IPS-18c (cell line): ENCODE measurements at regions not wholly inside any gene's neighbourhood (a gene's known extent, or its start where the extent isn't known, plus 50 kb on each side); places are given as distances from the start of the nearest gene placed in this dataset.
"Not testable (repeated sequence)": the region's sequence is repeated elsewhere in the genome, so short reads cannot be mapped to it uniquely, and the experiment has no call there.

Experiments used
- H3K4me3 ChIP-seq: 2 replicates; pipeline ENCODE4 v1.7.0; 2013; ENCODE audit warnings: low read depth, mild to moderate bottlenecking, low read length, moderate library complexity; ENCODE audit not compliant: insufficient read depth
- H3K9me3 ChIP-seq: one replicate; pipeline ENCODE4 v1.6.1; 2013; ENCODE audit warnings: mild to moderate bottlenecking, low read length, moderate library complexity; ENCODE audit not compliant: control insufficient read depth, insufficient read depth

DNA sequence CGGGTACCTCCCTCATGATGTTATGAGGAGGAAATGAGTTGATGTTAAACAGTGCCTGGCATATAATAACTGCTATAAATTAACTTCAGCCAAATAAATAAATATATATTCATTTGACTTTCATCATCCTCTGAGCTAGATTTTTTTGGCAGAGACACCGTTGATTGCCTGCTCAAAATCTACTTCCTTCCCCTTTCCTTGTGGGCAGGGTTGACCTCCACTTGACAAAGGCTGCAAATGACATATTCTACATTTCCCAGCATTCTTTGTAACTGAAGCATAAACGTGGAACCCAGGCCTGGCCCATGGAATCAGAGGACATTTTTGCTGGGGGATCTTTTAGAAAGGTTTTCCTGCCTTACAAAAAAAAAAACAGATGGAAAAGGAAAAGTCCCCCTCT is 177.8 kb downstream of the TXNL1 start:
- no peak overlapping the region for H3K4me3 ChIP-seq
- H3K9me3 ChIP-seq: peaks cover 11% of the 10 kb centered on the region

DNA sequence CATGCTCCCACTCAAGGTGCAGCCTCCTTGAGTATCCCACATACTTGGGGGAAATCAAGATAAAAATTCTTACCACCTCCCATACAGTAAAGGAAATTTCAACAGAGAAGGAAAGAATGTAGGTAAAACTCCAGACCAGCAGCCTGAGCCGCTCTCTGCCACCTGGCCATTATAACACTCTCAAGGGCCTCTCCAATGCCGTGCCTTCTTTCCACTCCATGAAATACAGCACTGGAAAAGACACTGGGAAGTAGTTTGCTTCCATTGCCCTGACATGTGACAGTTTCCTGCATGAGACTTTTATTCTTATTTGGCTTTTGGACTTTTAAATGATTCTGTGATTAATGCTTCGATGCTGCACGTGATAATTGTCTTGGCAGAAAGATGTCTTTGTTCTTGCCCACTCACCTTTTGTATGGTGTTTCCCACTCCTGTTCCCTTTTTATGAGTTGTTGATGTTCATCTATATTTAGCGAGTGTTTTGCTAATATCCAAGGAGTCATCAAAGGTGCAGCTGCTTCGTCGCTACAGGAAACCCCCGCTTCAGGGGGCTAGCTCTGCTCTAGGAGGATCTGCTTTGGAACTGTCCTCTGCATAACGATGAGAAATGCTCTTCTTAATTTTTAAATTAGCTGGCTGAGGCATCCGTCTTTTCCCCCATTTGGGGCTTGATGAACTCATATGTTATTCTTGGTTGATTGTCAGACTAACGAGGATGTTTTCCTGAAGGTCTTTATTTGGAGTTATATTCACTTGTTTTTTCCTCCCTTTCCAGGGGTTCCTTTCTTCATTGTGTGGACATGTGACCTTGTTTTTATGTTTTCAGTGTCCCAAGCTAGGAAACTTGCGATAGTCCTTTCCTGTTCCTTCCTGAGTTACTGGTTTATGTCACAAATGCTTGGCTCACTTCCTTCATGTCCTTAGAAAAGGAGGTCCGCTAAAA is 179.4 kb downstream of the TXNL1 start:
- no peaks in the 10 kb centered on the region for H3K9me3 ChIP-seq
- H3K4me3 ChIP-seq: no peak overlapping the region

DNA sequence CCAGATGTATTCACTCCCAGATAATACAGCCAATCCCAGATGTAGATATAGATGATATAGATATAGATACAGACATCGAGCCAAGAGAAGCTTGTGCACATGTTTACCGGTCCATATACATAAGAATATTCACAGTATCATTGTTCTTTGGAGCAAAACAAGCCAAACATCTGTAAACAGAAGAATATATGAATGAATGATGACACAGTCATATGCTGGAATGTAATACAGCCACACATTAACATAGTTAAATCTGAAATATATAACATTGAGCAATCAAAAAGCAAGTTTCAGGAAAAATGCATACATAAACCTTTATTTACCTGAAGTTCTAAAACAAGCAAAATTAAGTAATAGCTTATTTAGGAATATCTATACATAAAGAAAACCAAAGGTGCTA is 182.5 kb downstream of the TXNL1 start:
- Histone ChIP-seq H3K4me3 (no peak overlapping the region), H3K9me3 (no peaks in the 10 kb centered on the region)

DNA sequence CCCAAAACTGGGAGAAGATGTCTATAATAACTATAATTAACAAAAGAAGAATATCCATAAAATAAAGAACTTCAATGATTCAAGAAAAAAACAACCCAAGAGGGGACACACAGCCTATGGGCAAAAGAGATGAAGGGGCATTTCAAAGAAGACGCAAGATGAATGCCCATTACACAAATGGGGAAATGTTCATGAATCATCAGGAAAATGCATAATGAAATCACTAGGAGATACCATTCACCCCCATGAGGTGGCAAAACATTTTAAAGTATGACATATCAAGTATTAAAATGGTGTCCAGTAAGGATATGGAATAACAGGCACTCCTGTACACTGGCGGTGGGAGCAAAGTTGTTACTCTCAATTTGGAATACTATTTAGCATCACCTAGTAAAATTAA is 183.3 kb downstream of the TXNL1 start:
- H3K4me3 ChIP-seq: no peak overlapping the region
- no peaks in the 10 kb centered on the region for H3K9me3 ChIP-seq

DNA sequence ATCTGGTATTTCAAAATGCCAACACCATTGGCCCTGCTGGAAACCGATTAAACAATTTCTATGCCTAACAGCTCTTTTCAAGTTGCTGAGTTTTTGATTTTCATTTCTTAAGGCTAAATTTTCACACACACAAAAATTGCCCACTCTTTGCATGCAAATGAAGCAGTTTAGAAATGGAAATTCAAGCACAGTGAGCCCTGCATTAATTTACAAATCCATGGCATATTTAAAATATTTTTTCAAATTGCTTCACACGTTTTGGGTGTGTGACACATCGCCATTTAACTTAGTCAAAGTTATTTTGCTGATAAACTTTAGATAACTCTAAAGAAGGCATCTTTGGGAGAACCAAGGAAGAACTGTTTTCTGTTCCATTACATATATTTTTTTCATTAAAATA is 184.8 kb downstream of the TXNL1 start:
- no peaks in the 10 kb centered on the region for H3K9me3 ChIP-seq
- no peak overlapping the region for H3K4me3 ChIP-seq

DNA sequence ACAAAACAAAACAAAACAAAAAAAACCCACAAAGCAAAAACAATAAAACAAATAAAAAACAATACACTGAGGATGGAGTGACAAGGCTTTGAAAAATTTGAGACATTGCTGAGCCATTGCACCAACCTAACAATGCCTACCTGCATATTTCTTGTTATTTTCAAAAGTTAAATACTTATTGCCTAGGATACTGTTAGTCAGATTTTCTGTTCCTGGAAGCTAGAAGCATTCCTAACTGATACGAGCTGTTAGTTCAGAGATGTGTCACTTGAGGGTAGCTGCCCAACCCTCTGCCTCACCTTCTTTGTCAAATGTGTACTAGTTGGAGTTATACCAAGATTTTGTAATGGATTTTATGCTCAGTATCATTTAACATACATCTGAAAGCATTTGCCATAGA is 187.2 kb downstream of the TXNL1 start:
- Histone ChIP-seq H3K4me3 (no peak overlapping the region), H3K9me3 (no peaks in the 10 kb centered on the region)

DNA sequence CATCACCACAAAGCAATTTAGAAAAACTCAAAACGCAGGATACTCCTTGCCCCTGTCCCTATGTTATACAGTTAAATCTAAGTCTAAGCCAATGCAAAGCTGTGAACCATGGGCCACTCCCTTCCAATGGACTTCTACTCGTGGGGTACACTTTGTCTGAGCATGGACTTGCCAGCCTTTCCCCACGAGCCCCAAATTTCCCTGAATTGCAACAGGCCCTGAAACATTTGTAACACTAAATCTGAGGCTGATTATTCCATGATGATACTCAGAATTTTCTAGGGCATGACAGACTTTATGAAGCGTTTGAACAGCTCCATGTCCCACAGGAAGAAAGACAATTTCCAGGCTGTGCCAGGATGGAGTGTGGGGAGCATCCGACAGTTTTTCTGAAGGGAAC is 189.6 kb downstream of the TXNL1 start:
- Histone ChIP-seq H3K9me3 (no peaks in the 10 kb centered on the region), H3K4me3 (no peak overlapping the region)

DNA sequence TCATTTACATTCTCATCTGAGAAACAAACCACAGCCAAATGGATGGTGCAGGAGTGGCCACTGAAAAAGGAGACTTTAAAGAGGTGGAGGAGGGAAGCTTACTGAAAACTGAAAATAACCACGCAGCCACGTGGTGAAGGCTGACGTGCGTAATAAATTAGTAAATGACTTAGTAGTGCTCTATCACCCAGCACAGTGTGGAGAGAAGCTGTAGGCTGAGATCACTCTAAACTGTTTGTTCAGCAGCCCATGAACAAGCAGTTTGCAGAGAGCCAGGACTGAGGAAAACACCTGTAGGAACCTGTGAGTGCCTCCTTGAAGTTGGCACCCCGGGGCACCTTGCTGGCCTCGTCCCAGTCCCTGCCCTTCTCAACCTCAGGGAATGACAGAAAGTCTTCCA is 193.0 kb downstream of the TXNL1 start:
- H3K4me3 ChIP-seq: no peak overlapping the region

DNA sequence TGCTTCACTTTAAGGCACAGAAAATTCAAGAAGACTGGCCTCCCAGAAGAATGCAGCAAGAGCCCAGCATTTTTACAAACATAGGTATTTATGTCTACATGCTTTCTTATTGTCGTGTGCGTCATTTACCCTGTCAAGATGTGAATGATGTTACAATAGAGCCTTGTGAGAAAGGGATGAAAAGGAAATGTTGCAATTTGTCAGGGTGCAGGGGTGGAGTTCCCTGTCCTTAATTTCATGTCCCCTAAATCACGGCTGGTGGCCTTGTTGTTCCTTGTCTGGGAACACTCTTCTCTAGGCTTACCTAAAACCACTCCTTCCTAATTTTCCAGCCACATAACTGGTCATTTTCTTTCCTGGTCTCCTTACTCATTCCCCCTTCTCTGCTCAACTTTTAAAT is 194.2 kb downstream of the TXNL1 start:
- no peaks in the 10 kb centered on the region for H3K9me3 ChIP-seq
- no peak overlapping the region for H3K4me3 ChIP-seq

More for the DNA sequence above, 193.0 kb downstream of the TXNL1 start:
- H3K9me3 ChIP-seq: no peaks in the 10 kb centered on the region

DNA sequence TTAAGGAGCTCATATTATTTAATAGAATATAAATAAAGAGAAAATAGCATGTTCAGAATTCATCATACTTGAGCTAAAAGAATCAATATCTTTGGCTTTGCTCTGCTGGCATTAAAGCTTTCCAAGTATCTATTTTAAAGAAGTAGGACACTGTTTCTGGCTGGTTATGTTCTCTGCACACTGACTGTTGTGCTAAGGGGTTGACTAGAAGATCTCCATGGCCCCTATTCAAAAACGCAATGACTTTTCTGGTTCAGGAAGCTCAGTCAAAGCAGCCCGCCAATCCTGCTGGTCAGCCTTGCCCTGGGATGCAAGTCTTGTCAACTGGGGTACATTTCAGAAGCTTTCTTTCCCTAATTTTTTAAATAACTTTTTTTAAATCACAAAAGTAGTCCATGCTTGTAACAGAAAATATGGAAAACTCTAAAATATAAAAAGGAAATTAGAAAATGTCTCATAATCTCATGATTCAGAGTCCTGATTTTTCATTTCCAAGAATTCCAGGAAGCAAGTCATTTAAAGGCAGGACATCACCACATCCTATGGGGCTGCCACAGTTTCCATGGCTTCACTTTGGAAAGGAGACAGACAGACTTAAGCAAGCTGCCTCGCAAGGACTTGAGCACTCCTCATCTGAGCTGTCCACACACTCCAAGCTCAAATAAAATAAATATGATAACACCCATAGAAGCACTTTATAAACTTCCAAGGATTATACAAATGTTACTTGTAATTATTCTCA is 195.1 kb downstream of the TXNL1 start:
- H3K4me3 ChIP-seq: no peak overlapping the region
- H3K9me3 ChIP-seq: no peaks in the 10 kb centered on the region

DNA sequence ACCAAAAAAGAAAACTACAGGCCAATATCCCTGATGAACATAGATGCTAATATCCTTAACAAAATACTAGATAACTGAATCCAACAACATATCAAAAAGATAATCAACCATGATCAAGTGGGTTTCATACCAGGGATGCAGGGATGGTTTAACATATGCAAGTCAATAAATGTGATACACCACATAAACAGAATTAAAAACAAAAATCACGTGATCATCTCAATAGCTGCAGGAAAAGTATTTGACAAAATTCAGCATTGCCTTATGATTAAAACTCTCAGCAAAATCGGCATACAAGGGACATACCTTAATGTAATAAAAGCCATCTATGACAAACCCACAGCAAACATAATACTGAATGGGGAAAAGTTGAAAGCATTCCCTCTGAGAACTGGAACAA is 199.9 kb downstream of the TXNL1 start:
- H3K9me3 ChIP-seq, H3K4me3 ChIP-seq: not testable (repeated sequence)

DNA sequence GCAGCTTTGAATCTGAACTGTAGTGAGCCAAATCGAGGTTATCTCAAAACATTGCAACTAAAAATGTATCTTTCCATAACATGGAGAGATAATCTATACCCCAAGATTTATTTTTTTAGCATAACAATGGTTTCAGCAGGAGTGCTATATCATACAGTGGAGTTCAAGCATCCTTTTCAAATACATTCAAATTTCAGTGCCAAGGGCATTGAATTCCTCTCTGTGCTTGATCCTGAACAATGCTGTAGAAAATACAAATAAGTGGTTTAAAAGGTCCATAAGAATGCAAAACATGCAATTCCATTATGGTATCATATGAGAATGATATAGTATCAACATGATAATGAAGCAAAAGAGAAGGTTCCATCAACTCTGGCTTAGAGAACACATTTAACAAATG is 201.7 kb downstream of the TXNL1 start:
- H3K9me3 ChIP-seq: no peaks in the 10 kb centered on the region
- no peak overlapping the region for H3K4me3 ChIP-seq

DNA sequence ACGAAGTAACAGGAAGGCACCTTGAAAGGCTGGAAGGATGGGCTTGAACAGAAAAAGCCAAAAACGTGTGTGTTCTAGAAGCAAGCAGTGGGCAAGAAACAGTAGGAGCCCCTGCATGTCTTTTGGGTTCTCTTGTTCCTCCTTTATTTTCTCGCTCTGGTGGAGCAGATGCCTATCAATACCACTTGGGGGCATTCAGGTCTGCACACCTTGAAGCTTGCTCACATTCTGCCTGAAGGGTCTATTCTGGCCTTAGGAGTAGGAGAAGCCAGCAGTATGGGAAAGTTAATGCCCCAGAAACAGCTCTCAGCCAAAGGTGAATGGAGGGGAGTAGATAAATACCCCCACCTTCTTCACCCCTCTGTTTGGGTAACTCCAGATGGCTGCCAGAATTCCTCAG is 204.5 kb downstream of the TXNL1 start:
- H3K4me3 ChIP-seq: no peak overlapping the region
- no peaks in the 10 kb centered on the region for H3K9me3 ChIP-seq

DNA sequence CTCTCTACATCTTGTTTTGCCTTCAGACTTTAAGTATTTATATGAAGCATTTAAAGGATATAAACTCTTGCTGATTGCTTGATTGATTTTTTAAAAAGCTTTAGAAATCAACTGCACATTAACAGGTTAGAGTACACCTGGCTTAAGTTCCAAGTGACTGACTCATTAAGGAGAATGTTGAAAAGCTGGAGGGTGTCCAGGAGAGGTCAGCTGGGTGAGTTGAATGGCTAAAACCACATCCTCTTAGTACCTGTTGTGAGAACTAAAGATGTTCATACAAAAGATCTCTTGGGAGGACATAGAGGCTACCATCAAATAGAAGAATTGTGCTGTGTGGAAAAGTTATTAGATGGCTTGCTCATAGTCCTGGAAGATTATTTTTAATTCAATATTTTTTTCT is 206.8 kb downstream of the TXNL1 start:
- no peaks in the 10 kb centered on the region for H3K9me3 ChIP-seq

DNA sequence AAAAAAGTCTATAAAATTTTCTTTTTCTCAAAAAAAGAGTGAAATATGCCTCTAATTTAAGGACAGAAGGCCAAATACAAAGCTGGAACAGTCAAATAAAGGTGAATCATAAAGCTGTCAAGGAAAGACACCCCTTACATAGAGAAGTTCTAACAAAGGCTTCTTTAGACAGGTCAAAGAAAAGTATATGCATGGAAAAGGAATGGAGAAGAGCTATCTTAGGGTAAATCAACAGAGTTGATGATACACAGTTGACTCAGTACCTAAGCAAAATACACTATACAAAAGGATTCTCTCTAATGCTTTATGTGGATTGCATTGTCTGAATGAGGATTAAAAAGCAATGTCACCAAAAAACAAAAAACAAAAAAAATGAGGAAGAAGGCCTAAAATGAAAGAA is 214.8 kb downstream of the TXNL1 start:
- Histone ChIP-seq H3K9me3 (peaks cover 2% of the 10 kb centered on the region), H3K4me3 (no peak overlapping the region)

More for the DNA sequence above, 206.8 kb downstream of the TXNL1 start:
- H3K4me3 ChIP-seq: no peak overlapping the region

DNA sequence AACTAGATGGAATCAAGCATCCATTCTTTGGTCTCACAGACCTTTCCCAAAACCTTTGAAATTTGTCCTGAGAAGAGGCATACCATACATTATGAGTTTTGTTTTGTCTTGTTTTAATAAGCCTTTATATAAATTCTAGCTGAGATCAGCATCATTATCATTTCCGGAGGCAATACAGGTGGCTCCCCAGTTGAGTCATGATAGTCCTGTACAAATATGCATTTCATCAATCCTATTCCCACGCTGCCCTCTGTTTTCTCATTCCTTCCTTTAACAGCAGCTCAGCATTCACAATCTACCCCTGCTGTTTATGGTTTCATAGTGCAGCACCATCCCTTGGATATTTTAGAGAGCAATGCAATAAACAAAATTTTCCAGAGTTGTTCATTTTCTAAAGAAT is 216.7 kb downstream of the TXNL1 start:
- H3K9me3 ChIP-seq: peaks cover 2% of the 10 kb centered on the region
- no peak overlapping the region for H3K4me3 ChIP-seq

DNA sequence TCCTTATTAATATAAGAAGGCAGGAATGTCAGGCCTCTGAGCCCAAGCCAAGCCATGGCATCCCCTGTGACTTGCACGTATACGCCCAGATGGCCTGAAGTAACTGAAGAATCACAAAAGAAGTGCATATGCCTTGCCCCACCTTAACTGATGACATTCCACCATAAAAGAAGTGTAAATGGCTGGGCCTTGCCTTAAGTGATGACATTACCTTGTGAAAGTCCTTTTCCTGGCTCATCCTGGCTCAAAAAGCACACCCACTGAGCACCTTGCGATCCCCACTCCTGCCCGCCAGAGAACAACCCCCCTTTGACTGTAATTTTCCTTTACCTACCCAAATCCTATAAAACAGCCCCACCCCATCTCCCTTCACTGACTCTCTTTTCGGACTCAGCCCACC is 217.5 kb downstream of the TXNL1 start:
- H3K9me3 ChIP-seq, H3K4me3 ChIP-seq: not testable (repeated sequence)

DNA sequence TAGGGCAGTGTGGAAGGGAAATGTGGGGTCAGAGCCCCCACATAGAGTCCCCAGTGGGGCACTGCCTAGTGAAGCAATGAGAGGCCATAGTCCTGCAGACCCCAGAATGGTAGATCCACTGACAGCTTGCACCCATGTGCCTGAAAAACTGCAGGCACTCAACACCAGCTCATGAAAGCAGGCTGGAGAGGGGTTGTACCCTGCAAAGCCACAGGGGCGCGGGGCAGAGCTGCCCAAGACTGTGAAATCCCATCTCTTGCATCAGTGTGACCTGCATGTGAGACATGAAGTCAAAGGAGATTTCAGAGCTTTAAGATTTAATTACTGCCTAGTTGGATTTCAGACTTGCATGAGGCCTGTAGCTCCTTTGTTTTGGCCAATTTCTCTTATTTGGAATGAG is 224.0 kb downstream of the TXNL1 start:
- no peak overlapping the region for H3K4me3 ChIP-seq

More for the DNA sequence above, 224.0 kb downstream of the TXNL1 start:
- peaks cover 4% of the 10 kb centered on the region for H3K9me3 ChIP-seq
